ENCODE measurements at regions not wholly inside any gene's neighbourhood (a gene's known extent, or its start where the extent isn't known, plus 50 kb on each side); places are given as distances from the start of the nearest gene placed in this dataset.

GRCh38 chr21:31609081-31609480 lies 50.4 kb upstream of the SOD1 start:
- ChIA-PET CTCF (no interaction called here), POLR2A (no interaction called here)
- Histone ChIP-seq H3K36me3 (ENCODE audit: control insufficient read depth, insufficient read depth, low read length) (no peaks in the 10 kb centered on the region), H3K4me3 (ENCODE audit: low read depth in 2 of 2, low read length in 2 of 2) (no peak overlapping the region), H3K27ac (ENCODE audit: low read length) (no peak overlapping the region), H3K27me3 (ENCODE audit: control insufficient read depth, insufficient read depth, low read length) (no peaks in the 10 kb centered on the region), H3K9me3 (ENCODE audit: control insufficient read depth, insufficient read depth, low read depth, low read length) (no peaks in the 10 kb centered on the region), H3K4me1 (ENCODE audit: control insufficient read depth, insufficient read depth, low read length) (no peaks in the 10 kb centered on the region)
- DNase-seq (ENCODE audit: low read depth, low spot score): no peak
- ATAC-seq: no peak
- no TSS peak for BruUV-seq (replicated peaks)
- TF ChIP-seq CTCF (IDR thresholded peaks at IDR 0.05): no peak
- no peak for TF ChIP-seq POLR2AphosphoS5 (IDR thresholded peaks at IDR 0.05; ENCODE audit: low read depth, low read length)
- TF ChIP-seq SIN3A (IDR thresholded peaks at IDR 0.05; ENCODE audit: borderline replicate concordance, insufficient read depth, low read depth, low read length): no peak
- TF ChIP-seq TCF7L2 (IDR thresholded peaks at IDR 0.05; ENCODE audit: low read depth, low read length): no peak
- no peak for TF ChIP-seq REST (IDR thresholded peaks at IDR 0.05; ENCODE audit: insufficient read depth in 1 of 2, low read depth in 2 of 2, low read length in 1 of 2)
- intact Hi-C loops (cut with micrococcal nuclease; ENCODE audit: unreplicated experiment): no loop called here
- in situ Hi-C loops (cut with HindIII; ENCODE audit: low pct_unique_long_range_greater_than_20kb, low sequenced_read_pairs): no loop called here

- DNase-seq (ENCODE audit: low read depth, low spot score) (no peak), ATAC-seq (no peak)
- Histone ChIP-seq H3K4me1 (ENCODE audit: control insufficient read depth, insufficient read depth, low read length) (no peaks in the 10 kb centered on the region), H3K36me3 (ENCODE audit: control insufficient read depth, insufficient read depth, low read length) (no peaks in the 10 kb centered on the region), H3K27me3 (ENCODE audit: control insufficient read depth, insufficient read depth, low read length) (no peaks in the 10 kb centered on the region), H3K9me3 (ENCODE audit: control insufficient read depth, insufficient read depth, low read depth, low read length) (no peaks in the 10 kb centered on the region), H3K4me3 (ENCODE audit: low read depth in 2 of 2, low read length in 2 of 2) (no peak overlapping the region), H3K27ac (ENCODE audit: low read length) (no peak overlapping the region)
- intact Hi-C loops (cut with micrococcal nuclease; ENCODE audit: unreplicated experiment): no loop called here
- ChIA-PET POLR2A (no interaction called here), CTCF (no interaction called here)
- no TSS peak for BruUV-seq (replicated peaks)
- no peak for TF ChIP-seq TCF7L2 (IDR thresholded peaks at IDR 0.05; ENCODE audit: low read depth, low read length)
- TF ChIP-seq SIN3A (IDR thresholded peaks at IDR 0.05; ENCODE audit: borderline replicate concordance, insufficient read depth, low read depth, low read length): no peak
- TF ChIP-seq POLR2AphosphoS5 (IDR thresholded peaks at IDR 0.05; ENCODE audit: low read depth, low read length): no peak
- TF ChIP-seq CTCF (IDR thresholded peaks at IDR 0.05): no peak
- no peak for TF ChIP-seq REST (IDR thresholded peaks at IDR 0.05; ENCODE audit: insufficient read depth in 1 of 2, low read depth in 2 of 2, low read length in 1 of 2)
- in situ Hi-C loops (cut with HindIII; ENCODE audit: low pct_unique_long_range_greater_than_20kb, low sequenced_read_pairs): no loop called here
These were observed 51.7 kb upstream of the SOD1 start for GRCh38 chr21:31607791-31608190.
